HG02840 (cell line): ENCODE measurements at regions not wholly inside any gene's neighbourhood (a gene's known extent, or its start where the extent isn't known, plus 50 kb on each side); places are given as distances from the start of the nearest gene placed in this dataset.

Source experiments
- ATAC-seq: cut with Tn5 transposase; IDR thresholded peaks from one replicate; pipeline ENCODE4 v1.9.1; 2021; ENCODE audit warnings: mild to moderate bottlenecking, moderate library complexity, moderate number of reproducible peaks; ENCODE audit not compliant: unreplicated experiment, low FRiP score

GRCh38 chr7:67940400-67940799 is 943.8 kb downstream of the TYW1 start:
- no peak for ATAC-seq

DNA sequence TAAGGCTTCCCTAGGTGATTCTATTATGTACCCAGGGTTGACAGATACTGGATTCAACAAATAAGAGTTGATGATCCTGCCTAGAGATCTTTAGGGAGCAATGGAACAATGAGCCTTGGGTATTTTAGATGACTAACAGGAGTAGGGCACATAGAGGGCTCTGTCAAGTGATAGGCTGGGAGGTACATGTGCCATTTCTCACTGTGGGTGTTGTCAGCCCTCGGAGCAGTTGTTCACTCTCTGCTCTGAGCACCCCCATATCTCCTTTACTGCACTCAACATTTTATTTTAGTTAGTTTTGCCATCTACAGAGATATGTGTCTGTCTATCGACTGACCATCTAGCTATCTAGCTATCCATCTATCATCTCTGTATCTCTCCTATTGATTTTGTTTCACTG is 950.6 kb downstream of the TYW1 start:
- ATAC-seq, result no peak

DNA sequence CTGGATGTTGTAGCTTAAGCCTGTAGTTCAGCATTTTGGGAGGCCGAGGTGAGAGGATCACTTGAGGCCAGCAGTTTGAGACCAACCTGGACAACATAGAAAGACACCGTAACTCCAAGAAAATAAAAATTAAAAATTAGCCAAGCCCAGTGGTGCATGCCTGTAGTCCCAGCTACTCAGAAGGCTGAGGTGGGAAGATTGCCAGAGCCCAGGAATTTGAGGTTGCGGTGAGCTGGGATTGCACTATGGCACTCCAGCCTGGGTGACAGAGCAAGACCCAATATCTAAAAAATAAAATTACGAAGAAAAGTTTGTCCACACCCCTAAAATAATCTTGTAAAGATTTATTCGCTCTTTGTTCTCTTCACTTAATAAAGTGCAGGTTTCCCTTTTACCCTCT is 951.0 kb downstream of the TYW1 start:
- ATAC-seq, result no peak

- no peak for ATAC-seq
Observed at GRCh38 chr7:67950321-67951083, 953.9 kb downstream of the TYW1 start.

DNA sequence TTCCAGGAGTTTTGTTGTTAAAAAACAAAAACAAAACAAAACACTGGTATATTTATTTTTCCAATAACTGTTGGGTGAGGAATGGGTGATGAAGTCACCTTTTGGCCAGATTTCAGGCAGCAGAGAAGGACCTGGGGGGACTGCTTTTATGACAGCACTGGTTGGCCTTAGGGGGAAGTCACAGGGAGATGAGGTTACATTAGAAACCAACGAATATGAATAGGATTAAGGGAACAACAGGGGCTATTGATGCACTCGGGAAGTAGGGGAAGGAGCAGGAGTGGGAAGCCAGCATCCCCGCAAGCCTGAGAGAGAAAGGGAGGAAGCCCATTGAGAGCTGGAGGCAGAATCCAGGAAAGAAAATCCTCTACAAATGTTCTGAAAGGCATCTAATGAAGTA is 958.4 kb downstream of the TYW1 start:
- no peak for ATAC-seq

DNA sequence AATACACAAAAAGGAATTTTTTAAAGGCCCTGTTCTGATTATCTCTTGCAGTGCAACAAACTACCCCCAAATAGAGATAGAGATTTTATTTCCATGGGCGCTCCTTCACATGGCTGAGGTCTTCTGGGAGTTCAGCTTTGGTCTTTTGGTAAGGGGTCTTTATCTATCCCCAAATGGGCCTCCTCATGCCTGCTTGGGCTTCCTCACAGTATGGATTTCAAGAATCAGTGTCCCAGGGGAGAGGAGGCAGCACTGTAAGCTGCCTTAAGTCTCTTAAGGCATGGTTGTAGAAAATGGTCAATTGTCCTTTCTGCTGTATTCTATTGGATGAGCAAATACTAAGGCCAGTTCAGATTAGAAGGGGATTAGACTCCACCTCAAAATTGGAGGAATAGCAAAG is 966.2 kb downstream of the TYW1 start:
- no peak for ATAC-seq

DNA sequence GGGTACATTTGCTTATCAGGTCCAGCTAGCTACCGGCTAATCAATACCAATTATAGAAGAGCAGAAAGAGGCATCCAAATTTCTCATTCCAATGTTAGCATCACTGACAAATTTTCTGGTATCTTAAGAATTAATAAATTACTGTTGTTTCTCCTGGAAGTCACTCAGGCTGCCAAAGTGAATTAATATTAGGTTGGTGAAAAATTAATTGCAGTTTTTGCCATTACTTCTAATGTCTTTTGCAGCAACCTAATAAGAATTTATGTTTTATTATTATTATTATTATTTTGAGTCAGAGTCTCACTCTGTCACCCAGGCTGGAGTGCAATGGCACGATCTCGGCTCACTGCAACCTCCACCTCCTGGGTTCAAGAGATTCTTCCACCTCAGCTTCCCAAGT is 979.9 kb downstream of the TYW1 start:
- no peak for ATAC-seq

DNA sequence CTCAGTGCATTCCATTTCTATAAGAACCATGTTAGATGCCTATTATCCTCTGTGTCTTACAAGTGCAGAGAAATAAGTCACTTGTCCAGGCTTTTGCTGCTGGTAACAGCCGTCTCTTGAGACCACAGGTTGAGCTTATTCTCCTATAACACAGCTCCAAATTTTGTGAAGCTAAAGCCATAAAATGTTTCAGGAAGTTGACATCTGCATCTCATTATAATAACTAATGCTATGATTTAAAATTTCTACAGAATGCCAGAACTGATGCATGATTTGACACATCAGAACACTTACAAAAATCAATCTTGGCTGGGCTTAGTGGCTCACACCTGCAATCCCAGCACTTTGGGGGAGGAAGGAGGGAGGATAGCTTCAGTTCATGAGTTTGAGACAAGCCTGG is 986.9 kb downstream of the TYW1 start:
- no peak for ATAC-seq

DNA sequence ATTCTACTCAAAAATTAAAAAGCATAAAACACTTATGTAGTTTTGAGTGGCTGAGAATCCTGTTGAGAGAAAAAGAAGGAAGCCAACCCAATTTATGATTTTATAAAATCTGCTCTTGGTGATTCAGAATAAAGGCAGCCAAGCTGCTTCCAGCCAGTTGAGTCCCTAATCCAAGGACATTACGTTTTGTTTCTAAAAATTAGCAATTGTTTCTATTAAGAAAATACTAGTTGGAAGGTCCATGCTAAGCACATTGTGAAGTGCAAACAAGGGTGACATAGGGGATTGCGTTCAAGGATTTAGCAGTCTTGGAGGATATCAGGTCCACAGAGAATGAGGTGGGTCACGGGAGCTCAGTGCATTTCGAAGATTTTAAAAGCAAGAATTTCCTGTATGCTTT is 987.7 kb downstream of the TYW1 start:
- ATAC-seq, result no peak

GRCh38 chr7:67989142-67989541 is 992.5 kb downstream of the TYW1 start:
- no peak for ATAC-seq

DNA sequence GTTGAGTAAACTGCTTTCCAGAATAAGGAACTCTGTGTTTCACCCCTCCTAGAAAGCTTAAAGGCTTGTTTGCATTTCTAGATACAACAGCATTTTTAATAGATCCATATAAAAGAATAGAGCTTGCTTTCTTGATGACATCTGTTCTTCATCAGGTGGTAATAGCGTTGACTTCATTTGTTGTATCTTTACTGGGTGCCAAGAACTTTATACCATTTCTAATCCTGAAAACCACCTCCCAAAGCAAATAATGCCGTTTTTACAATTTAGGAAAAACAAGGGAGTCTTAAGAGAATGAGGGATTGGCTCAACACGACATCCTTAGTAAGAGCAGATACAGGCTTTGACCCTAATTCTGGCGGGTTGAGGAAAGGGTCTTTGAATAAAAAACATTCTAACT is 993.4 kb downstream of the TYW1 start:
- ATAC-seq, result no peak

GRCh38 chr7:67990716-67991115 is 994.1 kb downstream of the TYW1 start:
- ATAC-seq, result no peak

DNA sequence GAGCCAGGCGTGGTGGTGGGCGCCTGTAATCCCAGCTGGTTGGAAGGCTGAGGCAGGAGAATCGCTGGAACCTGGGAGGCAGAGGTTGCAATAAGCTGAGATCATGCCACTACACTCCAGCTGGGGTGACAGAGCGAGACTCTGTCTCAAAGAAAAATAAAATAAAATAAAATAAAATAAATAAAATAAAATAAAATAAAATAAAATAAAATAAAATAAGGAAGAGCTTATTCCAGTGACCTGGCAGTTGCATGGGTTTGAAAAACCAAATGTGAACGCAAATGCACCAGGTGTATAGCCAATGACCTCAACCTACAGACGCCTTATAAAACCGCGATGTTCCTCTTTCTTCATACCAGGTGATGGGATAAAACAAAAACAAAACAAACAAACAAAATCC is 995.7 kb downstream of the TYW1 start:
- ATAC-seq, result no peak

- no peak for ATAC-seq
Observed at GRCh38 chr7:68005992-68006391, 1009.4 kb downstream of the TYW1 start.

DNA sequence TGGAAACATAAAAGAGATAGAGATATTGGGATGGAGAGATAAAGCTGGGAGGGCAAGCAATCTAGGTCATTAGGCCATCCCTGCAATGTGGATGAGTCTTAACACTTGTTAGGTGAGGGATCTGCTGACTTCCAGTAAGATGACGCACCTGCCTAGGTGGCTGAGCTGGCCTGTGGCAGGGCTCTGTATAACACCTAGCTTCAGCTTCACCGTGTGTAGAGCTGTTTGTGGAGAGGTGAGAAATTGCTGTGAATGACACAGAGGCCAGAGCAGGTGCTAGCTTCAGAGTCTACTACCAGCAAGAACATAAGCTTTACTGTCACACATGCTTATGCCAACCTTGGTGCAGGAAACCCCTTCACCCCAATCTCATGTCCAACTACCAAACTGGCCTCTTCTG is 1010.0 kb downstream of the TYW1 start:
- ATAC-seq, result no peak

GRCh38 chr7:68009716-68010115 is 1013.1 kb downstream of the TYW1 start:
- no peak for ATAC-seq

DNA sequence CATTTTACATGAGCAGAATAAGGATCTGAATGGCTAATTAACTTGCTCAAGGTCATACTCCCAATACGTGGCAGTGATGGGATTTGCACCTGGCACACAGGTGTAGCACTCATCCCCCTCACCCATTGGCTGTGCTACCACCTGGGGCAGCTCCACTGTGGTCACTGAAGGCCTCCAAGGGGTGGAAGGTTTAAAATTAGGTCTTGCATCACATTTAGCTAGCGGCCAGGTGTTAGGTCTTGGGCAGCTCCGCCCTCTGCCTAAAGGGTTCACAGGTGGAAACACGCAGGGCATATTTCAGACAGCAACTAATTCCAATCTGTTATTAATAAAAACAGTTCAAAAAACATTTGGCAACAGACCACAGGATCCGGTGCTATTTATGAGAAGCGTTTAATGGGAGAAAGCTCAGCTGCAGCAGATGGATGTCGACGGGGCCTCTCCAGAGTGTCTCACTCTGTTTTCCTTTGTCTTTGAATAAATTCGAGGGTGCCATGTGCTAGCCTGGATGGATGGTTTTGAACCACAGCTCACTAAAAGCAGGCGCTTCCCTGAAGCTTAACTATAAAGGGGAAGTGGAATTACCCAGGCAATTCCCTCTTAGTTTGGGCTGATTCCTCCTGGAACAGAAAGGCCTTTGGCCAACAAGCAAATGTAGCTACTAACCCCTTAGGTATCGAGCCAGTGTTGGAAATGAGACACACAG is 1017.6 kb downstream of the TYW1 start:
- no peak for ATAC-seq

DNA sequence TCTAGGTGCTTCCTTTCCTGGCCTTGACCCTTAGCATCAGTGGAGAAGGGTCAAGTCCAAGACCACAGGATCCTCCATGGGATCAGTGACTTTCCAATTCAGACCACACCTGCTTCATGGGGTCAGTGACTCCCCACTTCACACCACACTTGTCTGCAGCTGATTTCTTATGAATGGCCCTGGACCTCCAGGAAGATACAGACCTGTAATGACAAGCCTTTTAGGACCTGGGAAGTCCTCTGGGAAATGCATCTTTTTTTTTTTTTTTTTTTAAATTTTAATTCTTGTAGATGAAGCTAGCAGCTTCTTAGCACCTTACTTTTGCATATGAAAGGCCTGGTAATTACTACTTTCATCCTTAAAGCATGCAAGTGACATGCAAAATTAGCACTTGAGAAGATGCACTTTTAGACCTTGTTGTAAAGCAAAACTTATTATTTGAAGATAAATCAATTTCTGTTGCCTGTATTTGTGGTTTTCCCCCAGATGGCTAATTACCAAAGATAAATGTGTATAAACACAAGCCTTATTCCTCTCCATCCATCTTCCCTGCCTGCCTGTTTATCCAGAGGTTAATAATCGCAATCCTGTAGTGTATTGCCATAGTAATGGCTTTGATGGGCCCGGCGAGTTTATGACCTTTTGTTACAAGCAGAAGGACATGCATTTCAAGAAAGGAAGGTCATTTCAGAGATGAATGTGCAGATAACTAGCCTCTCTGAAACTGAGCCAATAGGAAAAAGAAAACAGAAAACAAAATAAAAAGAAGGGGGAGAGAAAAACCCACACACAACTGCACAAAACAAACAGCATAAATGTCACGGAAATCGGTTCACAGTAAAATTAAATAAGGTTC is 1018.7 kb downstream of the TYW1 start:
- ATAC-seq, result no peak

DNA sequence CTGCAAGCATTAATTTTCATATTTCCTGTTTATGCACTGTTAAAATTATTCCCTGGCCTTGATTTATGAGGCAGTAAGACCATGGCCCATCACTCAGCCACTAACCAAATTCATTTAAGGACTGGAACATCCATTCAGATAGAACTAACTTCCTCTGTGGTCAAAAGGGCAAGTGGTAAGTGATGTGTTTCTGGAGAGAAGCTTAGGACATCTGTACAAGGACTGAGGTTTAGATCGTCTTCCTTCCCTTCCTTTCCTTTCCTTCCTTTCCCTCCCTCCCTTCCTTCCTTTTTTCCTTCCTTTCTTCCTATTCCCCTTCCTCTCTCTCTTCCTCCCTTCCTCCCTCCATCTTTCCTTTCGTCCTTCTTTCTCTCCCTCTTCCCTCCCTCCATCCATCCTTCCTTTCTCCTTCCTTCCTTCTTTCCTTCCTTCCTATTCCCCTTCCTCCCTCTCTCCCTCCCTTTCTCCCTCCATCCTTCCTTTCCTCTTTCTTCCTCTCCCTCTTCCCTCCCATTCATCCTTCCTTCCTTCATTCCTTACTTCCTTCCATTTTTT is 1019.4 kb downstream of the TYW1 start:
- ATAC-seq, result no peak

DNA sequence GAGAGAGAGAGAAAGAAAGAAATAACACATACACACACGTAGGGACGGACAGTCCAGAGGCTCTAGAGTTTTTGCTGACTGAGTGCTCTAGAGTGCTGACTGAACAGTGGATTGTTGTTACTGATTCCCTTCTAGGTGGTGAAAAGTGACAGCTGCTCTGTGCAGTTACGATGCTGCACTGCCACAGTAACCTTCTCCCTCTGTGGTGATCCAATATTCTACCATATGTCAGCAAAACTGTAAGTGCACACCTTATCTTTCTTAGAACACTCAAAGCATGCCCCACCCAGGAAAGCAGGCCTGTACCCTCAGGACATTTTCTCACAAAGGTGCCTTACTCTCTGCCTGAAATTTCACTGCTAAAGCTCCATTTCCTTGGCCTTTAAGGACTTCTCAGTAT is 1023.5 kb downstream of the TYW1 start:
- ATAC-seq, result no peak

DNA sequence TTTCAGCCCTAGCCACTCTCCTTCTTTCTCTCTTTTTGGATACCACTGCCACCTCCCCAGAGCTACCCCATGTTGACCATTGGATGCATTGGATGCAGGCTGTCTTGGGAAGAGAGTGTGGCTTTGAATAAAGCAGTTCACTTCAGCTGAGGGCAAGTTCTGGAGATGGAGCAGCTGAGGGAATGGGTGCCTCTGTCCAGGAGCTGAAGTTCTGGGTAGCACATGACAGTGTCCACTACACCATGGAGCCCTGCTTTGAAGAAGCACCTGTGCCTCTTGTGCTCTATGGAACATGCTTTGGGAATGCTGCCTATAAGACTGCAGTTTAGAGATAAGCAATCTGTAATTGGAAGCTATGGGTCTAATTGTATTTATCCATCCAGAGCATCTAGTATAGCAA is 1028.7 kb downstream of the TYW1 start:
- no peak for ATAC-seq
